Gastrocnemius medialis (tissue), 4 donors: ENCODE measurements at regions not wholly inside any gene's neighbourhood (a gene's known extent, or its start where the extent isn't known, plus 50 kb on each side); places are given as distances from the start of the nearest gene placed in this dataset.

Experiments used
- ATAC-seq, 2 donors: fragments of 150-250 bp; one replicate each; pipeline ENCODE4 v1.9.1; 2016
- DNase-seq, 2 donors: peaks; one replicate each; pipeline ENCODE4 v3.0.0-alpha.2; 2019
- H3K27ac ChIP-seq, 4 donors: fragments of 200-600 bp; sonication (generic); 1 replicate in 1 of 4; 2 replicates in 3 of 4; pipeline ENCODE4 v1.5.1; 2016 to 2018; ENCODE audit warnings: mild to moderate bottlenecking in 2 of 4, moderate library complexity in 1 of 4
- H3K27me3 ChIP-seq, 3 donors: fragments of 200-600 bp; sonication (generic) in 2 of 3; 1 replicate in 1 of 3; 2 replicates in 2 of 3; pipeline versions ENCODE4 v1.5.1 to v1.6.0; 2016 to 2019; ENCODE audit warnings: mild to moderate bottlenecking in 1 of 3, moderate library complexity in 1 of 3
- H3K36me3 ChIP-seq, 2 donors: fragments of 200-600 bp; sonication (generic) in 1 of 2; one replicate each; pipeline ENCODE4 v1.5.1; 2017 to 2018
- H3K4me1 ChIP-seq, 2 donors: fragments of 200-600 bp; sonication (generic) in 1 of 2; one replicate each; pipeline ENCODE4 v1.5.1; 2016 to 2017; ENCODE audit warnings: mild to moderate bottlenecking in 2 of 2
- H3K4me3 ChIP-seq, 4 donors: fragments of 200-600 bp; sonication (generic) in 3 of 4; 1 replicate in 1 of 4; 2 replicates in 3 of 4; pipeline ENCODE4 v1.5.1; 2016 to 2019; ENCODE audit warnings: mild to moderate bottlenecking in 2 of 4
- H3K9me3 ChIP-seq, 3 donors: fragments of 200-600 bp; sonication (generic) in 2 of 3; 1 replicate in 1 of 3; 2 replicates in 2 of 3; pipeline ENCODE4 v1.5.1; 2016 to 2019
- POLR2A ChIP-seq, 2 donors: fragments of 450-650 bp; IDR thresholded peaks; one replicate each; pipeline ENCODE4 v1.6.1; 2017; ENCODE audit warnings: antibody characterized with exemption in 2 of 2, mild to moderate bottlenecking in 2 of 2, moderate library complexity in 2 of 2
- in situ Hi-C, 4 donors: fragments of 200-750 bp; cut with MboI; loops; one replicate each; pipeline versions ENCODE4 v1.15.0 to v1.8.0; 2017; ENCODE audit warnings: low sequenced_read_pairs in 4 of 4
- intact Hi-C: fragments of 100-400 bp; cut with DNase I; formaldehyde crosslinking; loops from one replicate; pipeline ENCODE4 v1.15.1; 2023; ENCODE audit warnings: low total_unique reads
- TF ChIP-seq, protein P1 (sequence below), 5 experiments: fragments of 450-650 bp in 3 of 5; fragments of 200-600 bp in 2 of 5; sonication (generic) in 2 of 5; IDR thresholded peaks in 4 of 5; conservative IDR thresholded peaks in 1 of 5; 1 replicate in 4 of 5; 2 replicates in 1 of 5; pipeline ENCODE4 v1.5.1; 2016 to 2019; ENCODE audit warnings: antibody characterized with exemption in 5 of 5, mild to moderate bottlenecking in 3 of 5, moderate library complexity in 3 of 5

DNA sequence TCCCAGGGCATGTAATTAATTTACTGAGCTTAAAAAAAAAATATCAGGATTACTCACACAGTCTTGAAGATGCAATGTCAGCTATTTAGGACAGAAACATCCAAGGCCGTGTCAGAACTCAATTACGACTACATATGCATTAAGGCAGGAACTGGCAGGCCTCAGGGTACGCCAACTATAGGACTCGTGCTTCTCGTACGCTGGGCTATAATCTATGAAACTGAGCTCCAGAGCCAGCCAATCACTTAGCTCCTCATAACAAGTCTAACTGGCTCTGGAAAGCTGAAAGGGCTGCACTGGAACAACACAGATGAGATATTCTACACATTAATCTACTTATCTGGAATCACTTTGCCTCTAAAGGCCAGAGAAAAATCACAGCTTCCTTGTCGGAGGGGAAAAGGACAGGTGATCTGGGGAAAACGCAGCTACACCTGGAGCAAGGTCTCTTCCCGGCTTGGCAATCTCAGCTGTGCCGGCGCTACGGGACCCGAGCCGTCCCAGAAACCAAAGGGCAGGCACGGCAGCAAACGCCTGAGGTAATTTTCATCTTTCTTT is 212.0 kb downstream of the DEPDC1B start:
- TF ChIP-seq POLR2A (IDR thresholded peaks at IDR 0.05), result no peak
- TF ChIP-seq, protein P1, sequence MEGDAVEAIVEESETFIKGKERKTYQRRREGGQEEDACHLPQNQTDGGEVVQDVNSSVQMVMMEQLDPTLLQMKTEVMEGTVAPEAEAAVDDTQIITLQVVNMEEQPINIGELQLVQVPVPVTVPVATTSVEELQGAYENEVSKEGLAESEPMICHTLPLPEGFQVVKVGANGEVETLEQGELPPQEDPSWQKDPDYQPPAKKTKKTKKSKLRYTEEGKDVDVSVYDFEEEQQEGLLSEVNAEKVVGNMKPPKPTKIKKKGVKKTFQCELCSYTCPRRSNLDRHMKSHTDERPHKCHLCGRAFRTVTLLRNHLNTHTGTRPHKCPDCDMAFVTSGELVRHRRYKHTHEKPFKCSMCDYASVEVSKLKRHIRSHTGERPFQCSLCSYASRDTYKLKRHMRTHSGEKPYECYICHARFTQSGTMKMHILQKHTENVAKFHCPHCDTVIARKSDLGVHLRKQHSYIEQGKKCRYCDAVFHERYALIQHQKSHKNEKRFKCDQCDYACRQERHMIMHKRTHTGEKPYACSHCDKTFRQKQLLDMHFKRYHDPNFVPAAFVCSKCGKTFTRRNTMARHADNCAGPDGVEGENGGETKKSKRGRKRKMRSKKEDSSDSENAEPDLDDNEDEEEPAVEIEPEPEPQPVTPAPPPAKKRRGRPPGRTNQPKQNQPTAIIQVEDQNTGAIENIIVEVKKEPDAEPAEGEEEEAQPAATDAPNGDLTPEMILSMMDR (IDR thresholded peaks at IDR 0.05 in 4 of 5, conservative IDR thresholded peaks at IDR 0.05 in 1 of 5), result no peak
- ATAC-seq (no peak), DNase-seq (no peak)
- no peaks in the 10 kb centered on the region for H3K36me3 ChIP-seq
- in situ Hi-C loops, result no loop called here
- H3K9me3 ChIP-seq, result no peaks in the 10 kb centered on the region
- H3K27ac ChIP-seq, result no peak overlapping the region
- no peaks in the 10 kb centered on the region for H3K4me1 ChIP-seq
- H3K27me3 ChIP-seq, result no peaks in the 10 kb centered on the region
- no peak overlapping the region for H3K4me3 ChIP-seq
- intact Hi-C loops, result no loop called here

DNA sequence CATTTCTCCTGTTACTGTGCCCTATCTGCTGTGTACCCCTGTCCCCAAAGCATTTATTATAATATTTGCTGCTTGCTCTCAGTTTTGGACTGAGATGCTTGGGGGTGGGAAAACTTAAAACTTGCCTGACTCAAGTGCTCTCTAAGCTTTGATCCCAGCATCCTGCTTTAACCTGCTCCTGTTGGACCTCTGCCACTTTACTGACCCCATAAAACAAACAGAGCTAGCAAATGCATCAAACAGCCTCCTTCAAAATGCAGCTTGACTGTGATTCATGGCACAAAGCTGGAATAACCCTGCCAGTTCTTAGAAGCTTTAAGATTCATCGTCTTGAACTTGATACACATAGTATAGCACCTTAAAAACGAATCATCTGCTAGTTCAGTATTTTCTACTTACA is 212.5 kb downstream of the DEPDC1B start:
- H3K27me3 ChIP-seq, result no peaks in the 10 kb centered on the region

DNA sequence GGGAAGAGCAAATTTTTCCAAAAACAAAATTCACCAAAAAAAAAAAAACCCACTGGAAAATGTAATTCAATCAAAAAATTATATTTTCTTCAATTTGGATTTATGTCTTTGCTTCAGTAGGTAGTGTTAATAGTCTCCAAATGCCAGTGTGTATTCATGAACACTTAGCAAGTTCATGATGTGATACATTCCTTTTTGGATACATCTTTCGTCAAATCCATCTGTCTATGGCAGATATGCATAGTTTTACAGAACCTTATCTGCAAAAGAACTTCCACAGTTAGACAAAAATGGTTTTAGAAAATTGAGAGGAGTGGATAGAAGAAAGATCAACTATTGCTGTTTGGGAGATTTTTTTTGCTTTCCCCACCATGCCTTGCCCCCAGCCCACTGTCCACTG is 214.6 kb downstream of the DEPDC1B start:
- DNase-seq (no peak), ATAC-seq (no peak)
- intact Hi-C loops (no loop called here), in situ Hi-C loops (no loop called here)
- Histone ChIP-seq H3K27ac (no peak overlapping the region), H3K4me1 (no peaks in the 10 kb centered on the region), H3K9me3 (no peaks in the 10 kb centered on the region), H3K4me3 (no peak overlapping the region), H3K36me3 (no peaks in the 10 kb centered on the region), H3K27me3 (no peaks in the 10 kb centered on the region)
- TF ChIP-seq, protein P1 (IDR thresholded peaks at IDR 0.05 in 4 of 5, conservative IDR thresholded peaks at IDR 0.05 in 1 of 5), result no peak
- TF ChIP-seq POLR2A (IDR thresholded peaks at IDR 0.05), result no peak

More for the DNA sequence above, 212.5 kb downstream of the DEPDC1B start:
- no peak for TF ChIP-seq POLR2A (IDR thresholded peaks at IDR 0.05)
- TF ChIP-seq, protein P1 (IDR thresholded peaks at IDR 0.05 in 4 of 5, conservative IDR thresholded peaks at IDR 0.05 in 1 of 5), result no peak
- no peak for DNase-seq
- H3K27ac ChIP-seq, result no peak overlapping the region
- H3K36me3 ChIP-seq, result no peaks in the 10 kb centered on the region
- H3K4me1 ChIP-seq, result no peaks in the 10 kb centered on the region
- no peaks in the 10 kb centered on the region for H3K9me3 ChIP-seq
- no peak overlapping the region for H3K4me3 ChIP-seq
- in situ Hi-C loops (no loop called here), intact Hi-C loops (no loop called here)
- ATAC-seq, result no peak

DNA sequence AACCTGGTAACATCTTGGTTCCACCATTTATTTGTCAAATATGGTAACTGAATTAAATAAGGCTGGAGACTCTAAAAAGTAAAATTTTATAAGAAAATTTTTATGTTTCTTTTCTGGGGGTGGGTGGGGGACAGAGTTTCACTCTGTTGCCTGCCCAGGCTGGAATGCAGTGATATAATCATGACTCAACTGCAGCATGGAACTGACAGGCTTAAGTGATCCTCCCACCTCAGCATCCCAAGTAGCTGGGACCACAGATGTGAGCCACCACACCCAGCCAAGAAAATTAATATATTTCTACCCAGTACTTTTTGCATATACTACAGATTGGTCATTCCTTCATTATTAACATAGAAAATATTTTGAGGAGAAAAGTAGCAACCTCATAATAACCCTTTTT is 216.9 kb downstream of the DEPDC1B start:
- no peak for TF ChIP-seq POLR2A (IDR thresholded peaks at IDR 0.05)
- TF ChIP-seq, protein P1 (IDR thresholded peaks at IDR 0.05 in 4 of 5, conservative IDR thresholded peaks at IDR 0.05 in 1 of 5), result no peak
- H3K27ac ChIP-seq, result no peak overlapping the region
- in situ Hi-C loops (no loop called here), intact Hi-C loops (no loop called here)
- no peak for ATAC-seq
- H3K27me3 ChIP-seq, result no peaks in the 10 kb centered on the region
- H3K4me3 ChIP-seq, result no peak overlapping the region
- H3K9me3 ChIP-seq, result no peaks in the 10 kb centered on the region
- no peaks in the 10 kb centered on the region for H3K4me1 ChIP-seq
- no peaks in the 10 kb centered on the region for H3K36me3 ChIP-seq
- DNase-seq, result no peak

DNA sequence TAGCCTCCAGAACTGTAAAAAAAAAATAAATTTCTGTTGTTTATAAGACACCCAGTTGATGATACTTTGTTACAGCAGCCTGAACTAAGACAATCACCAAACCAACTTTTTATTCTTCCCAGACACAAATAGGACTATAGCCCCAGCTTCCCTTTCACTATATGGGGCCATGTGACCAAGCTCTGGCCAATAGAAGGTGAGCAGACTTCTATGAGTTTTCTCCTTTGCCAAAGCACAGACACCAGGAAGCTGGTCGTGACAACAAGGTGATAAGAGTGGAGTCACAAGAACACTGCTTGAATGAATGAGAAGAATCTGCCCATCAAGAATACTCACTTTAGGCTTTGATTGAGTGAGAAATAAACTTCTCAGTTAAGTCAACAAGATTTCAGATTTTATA is 217.7 kb downstream of the DEPDC1B start:
- no peaks in the 10 kb centered on the region for H3K27me3 ChIP-seq
- intact Hi-C loops (no loop called here), in situ Hi-C loops (no loop called here)
- H3K36me3 ChIP-seq, result no peaks in the 10 kb centered on the region
- H3K27ac ChIP-seq, result no peak overlapping the region
- no peaks in the 10 kb centered on the region for H3K4me1 ChIP-seq
- TF ChIP-seq, protein P1 (IDR thresholded peaks at IDR 0.05 in 4 of 5, conservative IDR thresholded peaks at IDR 0.05 in 1 of 5), result no peak
- TF ChIP-seq POLR2A (IDR thresholded peaks at IDR 0.05), result no peak
- H3K4me3 ChIP-seq, result no peak overlapping the region
- DNase-seq (no peak), ATAC-seq (no peak)
- H3K9me3 ChIP-seq, result no peaks in the 10 kb centered on the region
